ENCODE measurements at regions not wholly inside any gene's neighbourhood (a gene's known extent, or its start where the extent isn't known, plus 50 kb on each side); places are given as distances from the start of the nearest gene placed in this dataset.

DNA sequence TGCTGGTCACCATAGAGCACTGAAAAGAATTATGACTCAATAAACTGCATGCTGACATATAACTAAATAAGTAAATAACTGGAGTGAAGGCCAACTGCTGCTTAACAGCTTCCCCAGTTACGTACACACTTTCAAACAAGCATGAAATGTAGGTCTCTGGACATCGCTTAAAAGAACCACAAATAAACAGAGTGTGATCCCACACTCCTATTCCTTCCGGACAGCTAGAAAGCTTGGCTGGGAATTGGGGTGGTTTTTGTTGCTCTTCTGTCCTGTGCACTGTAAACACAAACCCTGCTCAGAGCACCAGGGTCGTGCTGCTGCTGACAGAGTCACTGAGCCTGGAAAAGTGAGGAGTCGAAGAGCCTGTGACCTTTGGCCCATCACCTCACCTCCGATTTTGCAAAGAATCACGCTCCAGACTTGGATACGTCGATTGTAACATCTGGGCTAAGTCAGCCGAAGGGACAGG is 162.7 kb upstream of the NT5C1B start:
- DNase-seq (ENCODE audit: low read depth): peak; percentile 29
- TF ChIP-seq, protein P1, sequence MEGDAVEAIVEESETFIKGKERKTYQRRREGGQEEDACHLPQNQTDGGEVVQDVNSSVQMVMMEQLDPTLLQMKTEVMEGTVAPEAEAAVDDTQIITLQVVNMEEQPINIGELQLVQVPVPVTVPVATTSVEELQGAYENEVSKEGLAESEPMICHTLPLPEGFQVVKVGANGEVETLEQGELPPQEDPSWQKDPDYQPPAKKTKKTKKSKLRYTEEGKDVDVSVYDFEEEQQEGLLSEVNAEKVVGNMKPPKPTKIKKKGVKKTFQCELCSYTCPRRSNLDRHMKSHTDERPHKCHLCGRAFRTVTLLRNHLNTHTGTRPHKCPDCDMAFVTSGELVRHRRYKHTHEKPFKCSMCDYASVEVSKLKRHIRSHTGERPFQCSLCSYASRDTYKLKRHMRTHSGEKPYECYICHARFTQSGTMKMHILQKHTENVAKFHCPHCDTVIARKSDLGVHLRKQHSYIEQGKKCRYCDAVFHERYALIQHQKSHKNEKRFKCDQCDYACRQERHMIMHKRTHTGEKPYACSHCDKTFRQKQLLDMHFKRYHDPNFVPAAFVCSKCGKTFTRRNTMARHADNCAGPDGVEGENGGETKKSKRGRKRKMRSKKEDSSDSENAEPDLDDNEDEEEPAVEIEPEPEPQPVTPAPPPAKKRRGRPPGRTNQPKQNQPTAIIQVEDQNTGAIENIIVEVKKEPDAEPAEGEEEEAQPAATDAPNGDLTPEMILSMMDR (IDR thresholded peaks at IDR 0.05; ENCODE audit: low read length, missing control alignments): no peak
- no peak overlapping the region for H3K4me3 ChIP-seq (replicated peaks; ENCODE audit: low read depth, low read length)

DNA sequence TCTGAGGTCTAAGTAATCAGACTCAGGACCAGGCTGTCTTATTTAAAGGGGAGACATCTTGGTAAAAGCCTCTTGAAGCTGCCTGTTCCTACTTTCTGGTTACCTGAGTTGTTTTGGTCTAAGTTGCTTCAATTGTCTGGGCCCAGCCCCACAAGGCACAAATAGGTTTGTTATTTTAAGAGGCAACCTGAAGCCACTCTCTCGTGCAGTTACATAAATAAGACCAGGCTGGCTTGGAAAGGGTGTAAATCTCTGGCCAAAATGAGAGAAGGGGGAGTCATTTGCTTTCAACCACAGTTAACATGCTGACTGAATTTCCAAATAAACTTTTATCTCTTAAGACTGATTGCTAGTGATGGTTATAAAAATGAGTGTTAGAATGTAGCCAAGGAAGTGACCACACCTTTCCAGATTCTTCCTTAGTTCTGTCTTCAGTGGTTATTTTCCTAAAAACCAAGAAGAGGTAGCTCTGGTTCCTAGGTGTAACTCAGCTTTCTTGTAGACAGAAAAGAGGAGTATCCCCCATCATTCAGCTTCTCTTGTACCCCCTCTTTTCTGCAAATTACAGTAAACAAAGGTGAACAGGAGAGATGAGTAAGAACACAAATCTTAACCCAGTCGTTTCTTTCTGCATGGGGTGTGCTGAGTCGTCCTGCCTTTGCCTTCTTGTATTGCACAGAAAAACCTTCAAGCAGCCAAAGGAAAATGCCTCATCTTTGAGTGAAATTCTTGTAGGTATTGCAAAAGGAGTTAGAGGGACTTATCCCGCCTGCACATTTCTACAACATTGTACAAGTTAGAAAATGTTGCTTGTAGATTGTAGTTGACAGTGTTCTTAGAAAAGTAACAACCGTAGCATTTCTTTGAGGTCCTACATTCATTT is 161.5 kb upstream of the NT5C1B start:
- TF ChIP-seq, protein P1 (IDR thresholded peaks at IDR 0.05; ENCODE audit: low read length, missing control alignments): no peak
- peak; percentile 56 for DNase-seq (ENCODE audit: low read depth)
- H3K4me3 ChIP-seq (replicated peaks; ENCODE audit: low read depth, low read length): no peak overlapping the region

DNA sequence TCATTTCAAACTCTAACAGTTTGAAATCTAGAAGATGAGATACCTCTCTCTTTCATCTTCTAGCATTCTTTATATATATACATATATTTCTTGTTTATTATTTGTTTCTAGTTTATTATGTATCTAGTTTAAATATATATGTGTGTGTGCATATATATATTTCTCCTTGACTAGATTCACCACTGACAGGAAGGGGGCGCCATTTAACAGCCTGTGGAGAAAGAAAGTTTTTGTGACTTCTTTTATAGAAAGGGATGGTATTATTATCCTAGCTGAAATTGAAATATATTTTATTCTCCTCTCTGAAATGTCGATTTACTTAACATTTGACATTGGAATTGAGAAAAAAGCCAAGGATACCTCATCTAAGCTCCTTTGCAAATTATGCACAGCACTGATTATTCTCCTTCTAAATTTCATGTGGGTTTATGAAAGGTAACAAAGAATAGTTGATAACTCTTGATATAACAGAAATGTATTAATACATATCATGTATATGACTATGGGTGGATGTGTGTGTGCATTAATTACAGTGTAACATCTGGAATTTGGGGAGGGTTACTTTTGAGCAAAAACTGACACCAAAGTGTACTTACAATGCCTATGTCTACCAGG is 160.7 kb upstream of the NT5C1B start:
- DNase-seq (ENCODE audit: low read depth): peak; percentile 80
- TF ChIP-seq, protein P1 (IDR thresholded peaks at IDR 0.05; ENCODE audit: low read length, missing control alignments): peak; percentile 77
- H3K4me3 ChIP-seq (replicated peaks; ENCODE audit: low read depth, low read length): no peak overlapping the region

DNA sequence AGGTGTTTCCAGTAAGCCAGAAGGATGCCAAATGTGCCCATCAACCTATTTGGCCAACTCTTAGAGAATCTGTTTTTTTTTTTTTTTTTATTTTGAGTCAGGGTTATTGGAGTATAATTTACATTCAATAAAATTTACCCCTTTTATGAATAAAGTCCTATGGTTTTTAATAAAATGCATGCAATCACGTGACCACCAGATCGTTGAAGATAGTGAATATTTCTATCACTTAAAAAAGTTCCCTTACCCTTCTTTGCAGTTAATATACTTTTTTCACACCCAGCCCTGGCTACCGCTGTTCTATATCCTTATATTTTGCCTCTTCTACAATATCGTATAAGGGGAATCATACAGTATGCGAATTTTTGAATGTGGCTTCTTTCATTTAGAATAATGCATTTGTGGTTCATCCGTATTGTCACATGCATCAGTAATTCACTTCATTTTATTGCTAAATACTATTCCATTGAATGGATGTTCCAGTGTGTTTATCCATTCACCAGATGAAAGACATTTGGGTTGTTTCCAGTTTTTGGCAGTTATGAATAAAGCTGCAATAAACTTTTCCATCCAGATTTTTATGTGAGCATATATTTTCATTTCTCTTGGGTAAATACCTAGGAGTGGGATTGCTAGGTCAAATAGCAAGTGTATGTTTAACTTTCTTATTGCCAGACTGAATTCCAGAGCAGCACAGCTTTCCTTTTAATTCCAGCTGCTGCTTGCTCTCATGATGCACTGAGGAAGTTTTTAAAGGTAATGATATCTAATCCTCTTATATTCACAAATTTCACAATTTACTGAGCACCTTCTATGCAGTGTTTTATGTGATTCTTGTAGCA is 156.3 kb upstream of the NT5C1B start:
- TF ChIP-seq, protein P1 (IDR thresholded peaks at IDR 0.05; ENCODE audit: low read length, missing control alignments): no peak
- H3K4me3 ChIP-seq (replicated peaks; ENCODE audit: low read depth, low read length): no peak overlapping the region
- no peak for DNase-seq (ENCODE audit: low read depth)

DNA sequence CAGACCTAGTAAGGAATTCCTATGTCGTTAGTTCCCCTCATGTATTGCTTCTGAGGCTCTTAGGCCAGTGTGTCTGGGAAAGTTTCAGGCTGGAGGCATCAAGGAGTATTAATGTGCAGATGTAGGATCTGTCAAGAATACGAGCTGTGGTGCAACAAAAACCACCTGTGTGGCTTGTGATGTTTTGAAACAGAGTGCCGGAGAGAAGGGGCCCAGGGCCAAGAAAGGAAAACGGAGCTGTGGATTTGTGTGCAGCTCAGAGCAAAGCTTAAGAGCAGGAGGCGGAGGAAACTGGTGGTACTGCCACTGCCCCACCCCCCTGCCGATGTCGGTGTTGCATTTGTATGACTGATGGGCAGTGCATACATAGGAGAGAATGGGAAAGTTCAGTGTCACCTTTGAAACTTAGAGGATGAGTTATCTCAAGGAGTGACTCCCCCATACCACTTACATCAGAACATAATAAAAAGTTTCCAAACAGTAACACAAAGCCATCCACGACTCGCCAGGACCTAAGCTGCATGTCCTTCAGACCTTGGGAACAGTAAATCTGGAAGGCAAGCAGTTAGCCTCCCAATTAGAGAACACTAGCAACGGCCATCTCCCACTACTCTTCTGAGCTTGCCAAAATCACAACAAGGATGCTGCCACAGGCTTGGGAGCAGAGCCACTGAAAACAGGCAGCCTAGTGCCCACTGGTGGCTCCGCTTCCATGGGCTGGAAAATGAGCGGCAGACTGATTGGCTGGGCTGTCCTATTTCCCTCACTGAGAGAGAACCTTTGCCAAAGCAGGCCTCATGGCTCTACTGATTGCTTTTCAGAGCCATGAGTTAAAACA is 152.7 kb upstream of the NT5C1B start:
- no peak overlapping the region for H3K4me3 ChIP-seq (replicated peaks; ENCODE audit: low read depth, low read length)
- DNase-seq (ENCODE audit: low read depth): peak; percentile 75
- TF ChIP-seq, protein P1 (IDR thresholded peaks at IDR 0.05; ENCODE audit: low read length, missing control alignments): peak; percentile 20

DNA sequence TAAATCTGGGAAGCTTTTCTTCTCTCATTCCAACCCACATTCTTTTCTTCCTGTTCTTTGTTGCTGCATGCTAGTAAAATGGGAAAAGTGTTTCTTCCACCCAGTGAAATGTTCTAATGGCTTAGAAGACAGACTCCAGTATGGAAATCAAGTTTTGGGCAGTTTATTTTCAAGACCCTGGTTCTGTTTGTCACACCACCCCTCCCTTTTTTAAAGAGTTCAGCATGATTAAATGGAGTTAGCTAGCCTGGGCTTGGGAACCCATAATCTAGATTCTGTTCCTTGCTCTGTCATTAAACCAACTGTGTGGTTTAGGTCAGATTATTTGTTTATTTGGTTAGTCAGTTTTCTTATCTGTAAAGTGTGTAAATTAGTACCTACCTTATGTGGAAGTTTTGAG is 151.8 kb upstream of the NT5C1B start:
- H3K4me3 ChIP-seq (replicated peaks; ENCODE audit: low read depth, low read length): no peak overlapping the region
- no peak for DNase-seq (ENCODE audit: low read depth)
- TF ChIP-seq, protein P1 (IDR thresholded peaks at IDR 0.05; ENCODE audit: low read length, missing control alignments): no peak

Data from fibroblast of pulmonary artery (primary cell).